Endothelial cell of umbilical vein (primary cell): ENCODE measurements at regions not wholly inside any gene's neighbourhood (a gene's known extent, or its start where the extent isn't known, plus 50 kb on each side); places are given as distances from the start of the nearest gene placed in this dataset.

ENCODE experiments used
- BruUV-seq: library from RNA; stranded (reverse); fragments of 400-500 nt; replicated peaks from 2 replicates; lab custom pipeline; 2021; lab: Mats Ljungman, UMichigan
- CTCF ChIA-PET: fragments of 300-600, 350-600 bp; sonication (Branson Sonifier 250); formaldehyde crosslinking; loops from one replicate; lab custom pipeline; 2021; ENCODE audit warnings: antibody characterized with exemption, inconsistent platforms; lab: Charles Lee
- POLR2A ChIA-PET: fragments of 300-600, 350-600 bp; sonication (Branson Sonifier 250); formaldehyde crosslinking; loops from one replicate; lab custom pipeline; 2021; ENCODE audit warnings: antibody characterized with exemption, inconsistent platforms; lab: Charles Lee
- DNase-seq: peaks from one replicate; pipeline ENCODE4 v3.0.0-alpha.2; 2011; ENCODE audit warnings: low read depth, low spot score
- FAIRE-seq: peaks from 2 replicates; lab custom pipeline; 2011; peaks lifted over from hg19 to GRCh38; lab: Jason Lieb, UNC
- H2AFZ ChIP-seq: 2 replicates; pipeline ENCODE4 v1.6.0; 2012; ENCODE audit warnings: low read depth, low read length, control low read depth, inconsistent platforms
- H3K27ac ChIP-seq: 2 replicates; pipeline ENCODE4 v1.5.1; 2011; ENCODE audit warnings: low read depth, mild to moderate bottlenecking, control low read depth, low read length, moderate library complexity; ENCODE audit not compliant: insufficient read depth
- H3K27me3 ChIP-seq, 2 experiments: 2 replicates each; pipeline versions ENCODE4 v1.6.0 to v1.6.1; 2011; ENCODE audit warnings: low read length in 2 of 2, mixed read lengths in 1 of 2; ENCODE audit not compliant: control insufficient read depth in 2 of 2, insufficient read depth in 2 of 2
- H3K36me3 ChIP-seq, 2 experiments: 2 replicates in 1 of 2; 3 replicates in 1 of 2; pipeline ENCODE4 v1.5.1; 2011; ENCODE audit warnings: low read length in 2 of 2, mild to moderate bottlenecking in 1 of 2, moderate library complexity in 1 of 2; ENCODE audit not compliant: control insufficient read depth in 2 of 2, insufficient read depth in 2 of 2; ENCODE audit errors: extremely low read depth in 1 of 2
- H3K4me1 ChIP-seq: 3 replicates; pipeline ENCODE4 v1.5.1; 2011; ENCODE audit warnings: mild to moderate bottlenecking, low read length; ENCODE audit not compliant: control insufficient read depth, insufficient read depth; ENCODE audit errors: extremely low read depth
- H3K4me2 ChIP-seq: 2 replicates; pipeline ENCODE4 v1.6.1; 2011; ENCODE audit warnings: low read length, control low read depth, mixed read lengths; ENCODE audit not compliant: insufficient read depth
- H3K4me3 ChIP-seq, 3 experiments: fragments of 200-600 bp in 1 of 3; sonication (generic), shearing (Covaris generic) in 1 of 3; replicated peaks in 1 of 3; 2 replicates each; pipeline ENCODE4 v1.5.1; 2011 to 2016; ENCODE audit warnings: control low read depth in 3 of 3, low read length in 3 of 3, mild to moderate bottlenecking in 2 of 3, inconsistent platforms in 1 of 3, low read depth in 1 of 3, moderate library complexity in 1 of 3; ENCODE audit not compliant: insufficient read depth in 1 of 3
- H3K79me2 ChIP-seq: 2 replicates; pipeline ENCODE4 v1.6.0; 2012; ENCODE audit warnings: low read length, inconsistent platforms; ENCODE audit not compliant: control insufficient read depth, insufficient read depth
- H3K9ac ChIP-seq: replicated peaks from 2 replicates; pipeline ENCODE3; 2011; ENCODE audit warnings: low read length, control low read depth; ENCODE audit not compliant: insufficient read depth; ENCODE audit errors: extremely low read depth
- H3K9me1 ChIP-seq: replicated peaks from 3 replicates; pipeline ENCODE4 v1.6.0; 2011; ENCODE audit warnings: mild to moderate bottlenecking, low read length; ENCODE audit not compliant: control insufficient read depth, insufficient read depth; ENCODE audit errors: extremely low read depth
- H3K9me3 ChIP-seq: replicated peaks from 2 replicates; pipeline ENCODE4 v1.5.1; 2012; ENCODE audit warnings: low read length, inconsistent platforms; ENCODE audit not compliant: control insufficient read depth, insufficient read depth
- H4K20me1 ChIP-seq: replicated peaks from 2 replicates; pipeline ENCODE3; 2011; ENCODE audit warnings: mild to moderate bottlenecking, low read length; ENCODE audit not compliant: control insufficient read depth, insufficient read depth; ENCODE audit errors: extremely low read depth
- CTCF ChIP-seq, 2 donors: IDR thresholded peaks; 1 replicate in 1 of 2; 2 replicates in 1 of 2; pipeline ENCODE4 v1.5.1; 2011; ENCODE audit warnings: low read length in 2 of 2, mild to moderate bottlenecking in 2 of 2, moderate library complexity in 2 of 2, control low read depth in 1 of 2, inconsistent platforms in 1 of 2, low read depth in 1 of 2; ENCODE audit not compliant: insufficient read depth in 1 of 2; ENCODE audit errors: extremely low read depth in 1 of 2
- EZH2 ChIP-seq: IDR thresholded peaks from 2 replicates; pipeline ENCODE4 v1.6.1; 2012; ENCODE audit warnings: borderline replicate concordance, low read depth, mild to moderate bottlenecking, moderate library complexity, low read length, inconsistent platforms; ENCODE audit not compliant: severe bottlenecking
- FOS ChIP-seq: IDR thresholded peaks from 2 replicates; pipeline ENCODE4 v1.6.1; 2011; ENCODE audit warnings: mild to moderate bottlenecking, low read length, moderate library complexity, borderline replicate concordance; ENCODE audit not compliant: insufficient read depth
- GATA2 ChIP-seq: IDR thresholded peaks from 2 replicates; pipeline ENCODE4 v1.7.0; 2011; ENCODE audit warnings: low read depth, mild to moderate bottlenecking, moderate library complexity, mixed read lengths, low read length; ENCODE audit not compliant: insufficient read length, insufficient read depth
- JUN ChIP-seq: IDR thresholded peaks from 2 replicates; pipeline ENCODE4 v1.6.1; 2011; ENCODE audit warnings: borderline replicate concordance, low read depth; ENCODE audit not compliant: insufficient read length, insufficient read depth
- MAX ChIP-seq: IDR thresholded peaks from 2 replicates; pipeline ENCODE4 v1.6.1; 2011; ENCODE audit not compliant: insufficient read depth, insufficient read length
- MYC ChIP-seq: IDR thresholded peaks from one replicate; pipeline ENCODE4 v1.6.1; 2011; ENCODE audit warnings: mild to moderate bottlenecking, low read depth, low read length
- POLR2A ChIP-seq: IDR thresholded peaks from 2 replicates; pipeline ENCODE4 v1.6.1; 2012; ENCODE audit warnings: low read depth, mild to moderate bottlenecking, control low read depth, low read length
- POLR2AphosphoS5 ChIP-seq: IDR thresholded peaks from 2 replicates; pipeline ENCODE4 v1.6.1; 2012; ENCODE audit warnings: low read depth, mild to moderate bottlenecking, control low read depth, low read length, moderate library complexity; ENCODE audit not compliant: insufficient read depth
- dilution Hi-C: fragments of 300-500 bp; cut with MboI; formaldehyde crosslinking; loops from one replicate; pipeline ENCODE4 v1.15.0; 2019; ENCODE audit warnings: low sequenced_read_pairs; ENCODE audit not compliant: extremely low pct_ligation_motif_present
- intact Hi-C: fragments of 100-400 bp; cut with micrococcal nuclease; formaldehyde crosslinking; loops from one replicate; pipeline ENCODE4 v1.10.0; 2022

- no peaks in the 10 kb centered on the region for H4K20me1 ChIP-seq
- H3K4me3 ChIP-seq: no peak overlapping the region
- H3K27ac ChIP-seq: no peak overlapping the region
- TF ChIP-seq JUN (no peak), EZH2 (no peak), CTCF (IDR thresholded peaks at IDR 0.05; ENCODE audit: extremely low read depth in 1 of 2, insufficient read depth in 1 of 2, low read depth in 1 of 2, low read length in 2 of 2) (no peak), GATA2 (no peak), POLR2AphosphoS5 (no peak), MYC (no peak), MAX (no peak), POLR2A (no peak), FOS (no peak)
- no peak overlapping the region for H3K4me2 ChIP-seq
- ChIA-PET CTCF (no interaction called here), POLR2A (no interaction called here)
- H2AFZ ChIP-seq: no peak overlapping the region
- BruUV-seq: no TSS peak
- no peaks in the 10 kb centered on the region for H3K9me1 ChIP-seq
- DNase-seq (no peak), FAIRE-seq (no peak)
- H3K36me3 ChIP-seq: no peaks in the 10 kb centered on the region
- H3K27me3 ChIP-seq: no peaks in the 10 kb centered on the region
- no peaks in the 10 kb centered on the region for H3K4me1 ChIP-seq
- intact Hi-C loops: no loop called here
- H3K79me2 ChIP-seq: no peaks in the 10 kb centered on the region
- dilution Hi-C loops: no loop called here
- no peaks in the 10 kb centered on the region for H3K9me3 ChIP-seq
- H3K9ac ChIP-seq: no peak overlapping the region
These were observed 179.7 kb upstream of the RASGEF1B start for GRCh38 chr4:81651243-81651899.
